Activated CD8-positive, alpha-beta memory T cell treated with anti-CD3 and anti-CD28 coated beads for 24 hours (primary cell): ENCODE measurements at regions not wholly inside any gene's neighbourhood (a gene's known extent, or its start where the extent isn't known, plus 50 kb on each side); places are given as distances from the start of the nearest gene placed in this dataset.
"Not testable (repeated sequence)": the region's sequence is repeated elsewhere in the genome, so short reads cannot be mapped to it uniquely, and the experiment has no call there.

ENCODE experiments used
- DNase-seq: peaks from one replicate; pipeline ENCODE4 v3.0.0-alpha.2; 2020

GRCh38 chr10:64090865-64091264, 569.7 kb downstream of the REEP3 start:
- no peak for DNase-seq

- DNase-seq = no peak
Measured at GRCh38 chr10:64091897-64092296, 570.7 kb downstream of the REEP3 start.

- DNase-seq = no peak
Measured at GRCh38 chr10:64093304-64093703, 572.1 kb downstream of the REEP3 start.

GRCh38 chr10:64093946-64094535, 572.8 kb downstream of the REEP3 start:
- DNase-seq = no peak

GRCh38 chr10:64096941-64097340, 575.7 kb downstream of the REEP3 start:
- DNase-seq = no peak

- no peak for DNase-seq
Measured at GRCh38 chr10:64097391-64098122, 576.4 kb downstream of the REEP3 start.

- DNase-seq = no peak
Measured at GRCh38 chr10:64098994-64099393, 577.8 kb downstream of the REEP3 start.

- DNase-seq = no peak
Measured at GRCh38 chr10:64101606-64102263, 580.5 kb downstream of the REEP3 start.

GRCh38 chr10:64102264-64102633, 581.0 kb downstream of the REEP3 start:
- DNase-seq = no peak

- DNase-seq = no peak
Measured at GRCh38 chr10:64102916-64103315, 581.7 kb downstream of the REEP3 start.

GRCh38 chr10:64103750-64104470, 582.7 kb downstream of the REEP3 start:
- no peak for DNase-seq

GRCh38 chr10:64109926-64110495, 588.8 kb downstream of the REEP3 start:
- no peak for DNase-seq

- no peak for DNase-seq
Measured at GRCh38 chr10:64112701-64113355, 591.6 kb downstream of the REEP3 start.

- no peak for DNase-seq
Measured at GRCh38 chr10:64113375-64113774, 592.2 kb downstream of the REEP3 start.

- no peak for DNase-seq
Measured at GRCh38 chr10:64113792-64114191, 592.6 kb downstream of the REEP3 start.

- no peak for DNase-seq
Measured at GRCh38 chr10:64115471-64115870, 594.3 kb downstream of the REEP3 start.

- DNase-seq = no peak
Measured at GRCh38 chr10:64115908-64116643, 594.9 kb downstream of the REEP3 start.

- DNase-seq = no peak
Measured at GRCh38 chr10:64116707-64117106, 595.5 kb downstream of the REEP3 start.

- DNase-seq = no peak
Measured at GRCh38 chr10:64118736-64119135, 597.5 kb downstream of the REEP3 start.

- DNase-seq = not testable (repeated sequence)
Measured at GRCh38 chr10:64120301-64120980, 599.2 kb downstream of the REEP3 start.

- DNase-seq = no peak
Measured at GRCh38 chr10:64130152-64130551, 609.0 kb downstream of the REEP3 start.
